ENCODE measurements at regions not wholly inside any gene's neighbourhood (a gene's known extent, or its start where the extent isn't known, plus 50 kb on each side); places are given as distances from the start of the nearest gene placed in this dataset.

DNA sequence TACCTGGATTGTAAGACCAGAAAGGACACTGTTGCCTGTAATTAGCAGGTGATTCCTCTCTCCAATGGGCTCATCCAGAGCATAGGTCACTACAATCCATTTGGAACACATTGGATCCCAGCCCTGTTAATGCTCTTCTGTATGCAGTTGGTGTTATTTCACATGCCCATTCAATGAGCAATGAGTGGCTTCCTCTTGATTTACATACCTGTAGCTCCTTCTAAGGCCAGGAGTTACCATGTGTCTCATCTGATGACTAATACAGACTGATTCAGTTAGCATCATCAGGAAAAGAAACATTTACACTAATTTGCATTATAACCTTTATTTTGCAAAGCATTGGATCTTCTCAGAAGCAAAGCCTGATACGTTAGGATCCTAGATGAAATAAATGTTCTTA, 83.1 kb upstream of the NPVF start:
- POLR2A ChIA-PET = no interaction called here
- CTCF ChIA-PET (ENCODE audit: unreplicated experiment) = no interaction called here
- H3K27ac ChIP-seq (ENCODE audit: low read depth, low read length, poor library complexity, severe bottlenecking) = no peak overlapping the region
- intact Hi-C loops (cut with micrococcal nuclease; ENCODE audit: unreplicated experiment) = no loop called here
- no TSS peak for BruUV-seq (replicated peaks)
- H4K20me1 ChIP-seq (ENCODE audit: insufficient read depth, low read length) = no peaks in the 10 kb centered on the region
- no peak overlapping the region for H3K4me2 ChIP-seq (ENCODE audit: low read length)
- TF ChIP-seq, protein P1, sequence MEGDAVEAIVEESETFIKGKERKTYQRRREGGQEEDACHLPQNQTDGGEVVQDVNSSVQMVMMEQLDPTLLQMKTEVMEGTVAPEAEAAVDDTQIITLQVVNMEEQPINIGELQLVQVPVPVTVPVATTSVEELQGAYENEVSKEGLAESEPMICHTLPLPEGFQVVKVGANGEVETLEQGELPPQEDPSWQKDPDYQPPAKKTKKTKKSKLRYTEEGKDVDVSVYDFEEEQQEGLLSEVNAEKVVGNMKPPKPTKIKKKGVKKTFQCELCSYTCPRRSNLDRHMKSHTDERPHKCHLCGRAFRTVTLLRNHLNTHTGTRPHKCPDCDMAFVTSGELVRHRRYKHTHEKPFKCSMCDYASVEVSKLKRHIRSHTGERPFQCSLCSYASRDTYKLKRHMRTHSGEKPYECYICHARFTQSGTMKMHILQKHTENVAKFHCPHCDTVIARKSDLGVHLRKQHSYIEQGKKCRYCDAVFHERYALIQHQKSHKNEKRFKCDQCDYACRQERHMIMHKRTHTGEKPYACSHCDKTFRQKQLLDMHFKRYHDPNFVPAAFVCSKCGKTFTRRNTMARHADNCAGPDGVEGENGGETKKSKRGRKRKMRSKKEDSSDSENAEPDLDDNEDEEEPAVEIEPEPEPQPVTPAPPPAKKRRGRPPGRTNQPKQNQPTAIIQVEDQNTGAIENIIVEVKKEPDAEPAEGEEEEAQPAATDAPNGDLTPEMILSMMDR (conservative IDR thresholded peaks at IDR 0.05; ENCODE audit: low read length) = no peak
- TF ChIP-seq EZH2phosphoT487 (IDR thresholded peaks at IDR 0.05; ENCODE audit: borderline replicate concordance, low read depth, low read length) = no peak
- no peak for DNase-seq (ENCODE audit: low spot score)
- no peaks in the 10 kb centered on the region for H3K79me2 ChIP-seq (ENCODE audit: insufficient read depth, low read depth, low read length)
- H2AFZ ChIP-seq (ENCODE audit: low read length) = no peak overlapping the region
- H3K4me1 ChIP-seq (ENCODE audit: insufficient read depth, low read length, poor library complexity, severe bottlenecking) = no peaks in the 10 kb centered on the region
- H3K9me2 ChIP-seq (ENCODE audit: insufficient read depth, low read length) = no peaks in the 10 kb centered on the region
- H3K36me3 ChIP-seq (ENCODE audit: insufficient read depth, low read length) = no peaks in the 10 kb centered on the region
- no peak overlapping the region for H3K4me3 ChIP-seq (ENCODE audit: low read depth, low read length, poor library complexity, severe bottlenecking)
- H3K9me3 ChIP-seq (ENCODE audit: low read length) = no peaks in the 10 kb centered on the region

DNA sequence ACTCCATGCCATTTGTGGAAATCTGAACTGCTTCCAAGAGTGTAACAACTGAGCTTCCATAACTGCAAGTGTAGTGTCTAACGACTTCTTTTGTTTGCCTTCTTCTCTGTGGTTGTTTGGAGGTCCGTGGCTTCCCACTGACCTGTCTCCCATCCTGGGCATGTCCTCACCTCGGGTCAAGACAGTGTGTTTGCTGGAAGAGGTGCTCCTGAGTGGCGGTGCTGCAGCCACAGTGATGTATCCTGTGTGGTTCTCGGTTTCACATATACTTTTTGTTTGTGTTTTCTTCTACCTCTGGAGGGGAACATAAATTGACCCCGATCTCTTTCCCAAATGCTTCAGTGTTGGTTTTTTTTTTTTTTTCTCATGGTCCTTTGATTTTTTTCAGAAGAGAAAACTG, 84.7 kb upstream of the NPVF start:
- DNase-seq (ENCODE audit: low spot score) = no peak
- Histone ChIP-seq H2AFZ (ENCODE audit: low read length) (no peak overlapping the region), H3K27ac (ENCODE audit: low read depth, low read length, poor library complexity, severe bottlenecking) (no peak overlapping the region), H3K79me2 (ENCODE audit: insufficient read depth, low read depth, low read length) (no peaks in the 10 kb centered on the region), H3K4me3 (ENCODE audit: low read depth, low read length, poor library complexity, severe bottlenecking) (no peak overlapping the region), H4K20me1 (ENCODE audit: insufficient read depth, low read length) (no peaks in the 10 kb centered on the region), H3K4me1 (ENCODE audit: insufficient read depth, low read length, poor library complexity, severe bottlenecking) (no peaks in the 10 kb centered on the region), H3K4me2 (ENCODE audit: low read length) (no peak overlapping the region), H3K9me2 (ENCODE audit: insufficient read depth, low read length) (no peaks in the 10 kb centered on the region), H3K36me3 (ENCODE audit: insufficient read depth, low read length) (no peaks in the 10 kb centered on the region), H3K9me3 (ENCODE audit: low read length) (no peaks in the 10 kb centered on the region)
- BruUV-seq (replicated peaks) = no TSS peak
- ChIA-PET POLR2A (no interaction called here), CTCF (ENCODE audit: unreplicated experiment) (no interaction called here)
- intact Hi-C loops (cut with micrococcal nuclease; ENCODE audit: unreplicated experiment) = no loop called here
- TF ChIP-seq EZH2phosphoT487 (IDR thresholded peaks at IDR 0.05; ENCODE audit: borderline replicate concordance, low read depth, low read length) = no peak
- TF ChIP-seq, protein P1 (conservative IDR thresholded peaks at IDR 0.05; ENCODE audit: low read length) = no peak

GRCh38 chr7:25313526-25313925, 85.2 kb upstream of the NPVF start:
- Histone ChIP-seq H4K20me1 (ENCODE audit: insufficient read depth, low read length) (no peaks in the 10 kb centered on the region), H3K27ac (ENCODE audit: low read depth, low read length, poor library complexity, severe bottlenecking) (no peak overlapping the region), H3K4me2 (ENCODE audit: low read length) (no peak overlapping the region), H3K9me2 (ENCODE audit: insufficient read depth, low read length) (no peaks in the 10 kb centered on the region), H3K79me2 (ENCODE audit: insufficient read depth, low read depth, low read length) (no peaks in the 10 kb centered on the region), H3K4me1 (ENCODE audit: insufficient read depth, low read length, poor library complexity, severe bottlenecking) (no peaks in the 10 kb centered on the region), H2AFZ (ENCODE audit: low read length) (no peak overlapping the region), H3K9me3 (ENCODE audit: low read length) (no peaks in the 10 kb centered on the region), H3K4me3 (ENCODE audit: low read depth, low read length, poor library complexity, severe bottlenecking) (no peak overlapping the region), H3K36me3 (ENCODE audit: insufficient read depth, low read length) (no peaks in the 10 kb centered on the region)
- DNase-seq (ENCODE audit: low spot score) = no peak
- no peak for TF ChIP-seq EZH2phosphoT487 (IDR thresholded peaks at IDR 0.05; ENCODE audit: borderline replicate concordance, low read depth, low read length)
- TF ChIP-seq, protein P1 (conservative IDR thresholded peaks at IDR 0.05; ENCODE audit: low read length) = no peak
- intact Hi-C loops (cut with micrococcal nuclease; ENCODE audit: unreplicated experiment) = no loop called here
- BruUV-seq (replicated peaks) = no TSS peak
- CTCF ChIA-PET (ENCODE audit: unreplicated experiment) = no interaction called here
- POLR2A ChIA-PET = no interaction called here

Data from OCI-LY7 (cell line).